Osteoblast (primary cell): ENCODE measurements at regions not wholly inside any gene's neighbourhood (a gene's known extent, or its start where the extent isn't known, plus 50 kb on each side); places are given as distances from the start of the nearest gene placed in this dataset.

Source experiments
- DNase-seq: peaks from one replicate; pipeline ENCODE4 v3.0.0; 2011; ENCODE audit warnings: low spot score, mixed read lengths; ENCODE audit not compliant: insufficient read length; ENCODE audit errors: missing footprints
- H2AFZ ChIP-seq: 2 replicates; pipeline ENCODE4 v1.6.0; 2011; ENCODE audit warnings: mild to moderate bottlenecking, low read length
- H3K27ac ChIP-seq: 2 replicates; pipeline ENCODE4 v1.5.1; 2011; ENCODE audit warnings: mild to moderate bottlenecking, low read depth, low read length, moderate library complexity
- H3K27me3 ChIP-seq: 2 replicates; pipeline ENCODE4 v1.6.0; 2012; ENCODE audit warnings: mild to moderate bottlenecking, control low read depth, inconsistent platforms, low read length, moderate library complexity; ENCODE audit not compliant: insufficient read depth
- H3K36me3 ChIP-seq: 2 replicates; pipeline ENCODE4 v1.5.1; 2011; ENCODE audit warnings: mild to moderate bottlenecking, low read length, control low read depth, moderate library complexity; ENCODE audit not compliant: insufficient read depth
- H3K4me1 ChIP-seq: 2 replicates; pipeline ENCODE4 v1.5.1; 2011; ENCODE audit warnings: mild to moderate bottlenecking, low read length, control low read depth, moderate library complexity; ENCODE audit not compliant: insufficient read depth
- H3K4me2 ChIP-seq: 2 replicates; pipeline ENCODE4 v1.6.0; 2011; ENCODE audit warnings: mild to moderate bottlenecking, low read length; ENCODE audit not compliant: insufficient read depth
- H3K4me3 ChIP-seq: fragments of 200-600 bp; sonication (generic); 3 replicates; pipeline ENCODE4 v1.5.1; 2012; ENCODE audit warnings: mild to moderate bottlenecking, low read length, inconsistent platforms; ENCODE audit not compliant: insufficient read depth
- H3K79me2 ChIP-seq: 2 replicates; pipeline ENCODE4 v1.6.0; 2012; ENCODE audit warnings: mild to moderate bottlenecking, low read length, control low read depth, inconsistent platforms; ENCODE audit not compliant: insufficient read depth
- H3K9me3 ChIP-seq: 2 replicates; pipeline ENCODE4 v1.5.1; 2011; ENCODE audit warnings: low read depth, low read length, control low read depth
- H4K20me1 ChIP-seq: 2 replicates; pipeline ENCODE4 v1.6.0; 2012; ENCODE audit warnings: mild to moderate bottlenecking, low read length, control low read depth; ENCODE audit not compliant: insufficient read depth
- TF ChIP-seq, protein P1 (sequence below): IDR thresholded peaks from 2 replicates; pipeline ENCODE4 v1.5.1; 2011; ENCODE audit warnings: mild to moderate bottlenecking, low read depth, low read length, moderate library complexity; ENCODE audit errors: extremely low read depth

DNA sequence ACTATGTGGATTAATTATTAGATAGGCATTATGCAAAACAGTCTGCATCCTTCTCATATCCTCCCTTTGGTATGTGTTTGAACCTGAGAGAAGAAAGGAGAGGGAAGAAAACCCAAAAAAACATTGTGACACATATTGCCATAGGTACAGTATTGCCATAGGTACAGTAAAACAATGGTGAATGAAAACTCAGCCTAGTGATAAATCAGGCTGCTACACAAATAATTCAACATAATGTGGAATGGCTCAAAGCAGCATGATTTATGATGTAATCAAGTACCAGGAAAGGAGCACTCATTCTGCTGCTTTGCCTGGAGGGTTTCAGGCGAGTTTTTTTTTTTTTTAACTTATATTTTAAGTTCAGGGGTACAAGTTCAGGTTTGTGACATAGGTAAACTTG, 213.9 kb upstream of the LYPLAL1 start:
- no peak overlapping the region for H3K4me3 ChIP-seq
- H4K20me1 ChIP-seq: no peaks in the 10 kb centered on the region
- H3K36me3 ChIP-seq: no peaks in the 10 kb centered on the region
- H3K4me2 ChIP-seq: no peak overlapping the region
- no peaks in the 10 kb centered on the region for H3K9me3 ChIP-seq
- H3K27ac ChIP-seq: no peak overlapping the region
- no peak overlapping the region for H2AFZ ChIP-seq
- no peak for DNase-seq
- no peaks in the 10 kb centered on the region for H3K27me3 ChIP-seq
- no peaks in the 10 kb centered on the region for H3K4me1 ChIP-seq
- H3K79me2 ChIP-seq: no peaks in the 10 kb centered on the region
- TF ChIP-seq, protein P1, sequence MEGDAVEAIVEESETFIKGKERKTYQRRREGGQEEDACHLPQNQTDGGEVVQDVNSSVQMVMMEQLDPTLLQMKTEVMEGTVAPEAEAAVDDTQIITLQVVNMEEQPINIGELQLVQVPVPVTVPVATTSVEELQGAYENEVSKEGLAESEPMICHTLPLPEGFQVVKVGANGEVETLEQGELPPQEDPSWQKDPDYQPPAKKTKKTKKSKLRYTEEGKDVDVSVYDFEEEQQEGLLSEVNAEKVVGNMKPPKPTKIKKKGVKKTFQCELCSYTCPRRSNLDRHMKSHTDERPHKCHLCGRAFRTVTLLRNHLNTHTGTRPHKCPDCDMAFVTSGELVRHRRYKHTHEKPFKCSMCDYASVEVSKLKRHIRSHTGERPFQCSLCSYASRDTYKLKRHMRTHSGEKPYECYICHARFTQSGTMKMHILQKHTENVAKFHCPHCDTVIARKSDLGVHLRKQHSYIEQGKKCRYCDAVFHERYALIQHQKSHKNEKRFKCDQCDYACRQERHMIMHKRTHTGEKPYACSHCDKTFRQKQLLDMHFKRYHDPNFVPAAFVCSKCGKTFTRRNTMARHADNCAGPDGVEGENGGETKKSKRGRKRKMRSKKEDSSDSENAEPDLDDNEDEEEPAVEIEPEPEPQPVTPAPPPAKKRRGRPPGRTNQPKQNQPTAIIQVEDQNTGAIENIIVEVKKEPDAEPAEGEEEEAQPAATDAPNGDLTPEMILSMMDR: no peak

GRCh38 chr1:218964471-218965185, 209.1 kb upstream of the LYPLAL1 start:
- H2AFZ ChIP-seq: peak overlapping the region; percentile 22
- TF ChIP-seq, protein P1: no peak
- peaks cover 7% of the 10 kb centered on the region for H3K4me1 ChIP-seq
- no peaks in the 10 kb centered on the region for H3K36me3 ChIP-seq
- no peaks in the 10 kb centered on the region for H3K79me2 ChIP-seq
- H4K20me1 ChIP-seq: no peaks in the 10 kb centered on the region
- DNase-seq: no peak
- H3K27me3 ChIP-seq: no peaks in the 10 kb centered on the region
- H3K4me3 ChIP-seq: no peak overlapping the region
- H3K9me3 ChIP-seq: peaks cover 3% of the 10 kb centered on the region
- H3K27ac ChIP-seq: no peak overlapping the region
- H3K4me2 ChIP-seq: no peak overlapping the region

GRCh38 chr1:218965821-218966220, 207.9 kb upstream of the LYPLAL1 start:
- peaks cover 3% of the 10 kb centered on the region for H3K9me3 ChIP-seq
- H3K4me1 ChIP-seq: peaks cover 7% of the 10 kb centered on the region
- H3K27ac ChIP-seq: no peak overlapping the region
- no peaks in the 10 kb centered on the region for H3K27me3 ChIP-seq
- H2AFZ ChIP-seq: no peak overlapping the region
- no peaks in the 10 kb centered on the region for H3K36me3 ChIP-seq
- H3K4me2 ChIP-seq: no peak overlapping the region
- H3K79me2 ChIP-seq: no peaks in the 10 kb centered on the region
- H4K20me1 ChIP-seq: no peaks in the 10 kb centered on the region
- no peak for DNase-seq
- H3K4me3 ChIP-seq: no peak overlapping the region
- TF ChIP-seq, protein P1: no peak

DNA sequence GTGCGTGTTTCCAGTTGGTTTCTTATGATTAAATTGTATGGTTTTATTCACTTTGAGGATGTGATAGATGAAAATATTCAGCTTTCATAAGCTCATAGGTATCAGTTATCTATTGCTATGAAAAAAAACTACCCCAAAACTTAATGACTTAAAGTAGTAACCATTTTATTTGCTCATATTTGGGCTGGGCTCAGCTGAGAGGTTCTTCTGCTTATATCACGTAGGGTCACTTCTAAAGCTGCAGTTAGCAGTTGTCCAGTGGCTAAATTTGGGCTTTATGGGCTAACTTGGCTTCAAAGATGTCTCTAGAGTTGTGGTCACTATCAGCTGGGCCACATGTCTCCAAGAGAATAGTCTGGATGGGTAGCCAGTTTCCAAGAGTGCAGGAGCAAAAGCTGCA, 206.4 kb upstream of the LYPLAL1 start:
- H3K27ac ChIP-seq: no peak overlapping the region
- H3K4me2 ChIP-seq: no peak overlapping the region
- no peak overlapping the region for H3K4me3 ChIP-seq
- H3K79me2 ChIP-seq: no peaks in the 10 kb centered on the region
- H2AFZ ChIP-seq: no peak overlapping the region
- peaks cover 7% of the 10 kb centered on the region for H3K4me1 ChIP-seq
- H4K20me1 ChIP-seq: no peaks in the 10 kb centered on the region
- H3K36me3 ChIP-seq: no peaks in the 10 kb centered on the region
- TF ChIP-seq, protein P1: no peak
- DNase-seq: no peak
- H3K9me3 ChIP-seq: peaks cover 3% of the 10 kb centered on the region
- H3K27me3 ChIP-seq: no peaks in the 10 kb centered on the region
